ENCODE measurements at regions not wholly inside any gene's neighbourhood (a gene's known extent, or its start where the extent isn't known, plus 50 kb on each side); places are given as distances from the start of the nearest gene placed in this dataset.

GRCh38 chr9:7739595-7739994 is 60.0 kb downstream of the DMAC1 start:
- H3K4me3 ChIP-seq (ENCODE audit: low read depth, low read length, poor library complexity, severe bottlenecking), result no peak overlapping the region
- BruUV-seq (replicated peaks), result no TSS peak
- H3K27ac ChIP-seq (ENCODE audit: low read depth, low read length, poor library complexity, severe bottlenecking), result no peak overlapping the region
- H2AFZ ChIP-seq (ENCODE audit: low read length), result no peak overlapping the region
- no peak overlapping the region for H3K4me2 ChIP-seq (ENCODE audit: low read length)
- TF ChIP-seq EZH2phosphoT487 (IDR thresholded peaks at IDR 0.05; ENCODE audit: borderline replicate concordance, low read depth, low read length) (no peak), CTCF (conservative IDR thresholded peaks at IDR 0.05; ENCODE audit: low read length) (no peak)
- H3K9me3 ChIP-seq (ENCODE audit: low read length), result no peaks in the 10 kb centered on the region
- H3K4me1 ChIP-seq (ENCODE audit: insufficient read depth, low read length, poor library complexity, severe bottlenecking), result no peaks in the 10 kb centered on the region
- DNase-seq (ENCODE audit: low spot score), result no peak
- no peaks in the 10 kb centered on the region for H3K36me3 ChIP-seq (ENCODE audit: insufficient read depth, low read length)
- CTCF ChIA-PET (ENCODE audit: unreplicated experiment), result no interaction called here
- no peaks in the 10 kb centered on the region for H3K79me2 ChIP-seq (ENCODE audit: insufficient read depth, low read depth, low read length)
- intact Hi-C loops (cut with micrococcal nuclease; ENCODE audit: unreplicated experiment), result no loop called here
- no peaks in the 10 kb centered on the region for H3K9me2 ChIP-seq (ENCODE audit: insufficient read depth, low read length)
- no peaks in the 10 kb centered on the region for H4K20me1 ChIP-seq (ENCODE audit: insufficient read depth, low read length)
- POLR2A ChIA-PET, result interaction anchor here (0.6 kb wide), 1 partner anchor 101 kb away, joined by 5 read pairs; no protein-coding TSS in a partner anchor

- Histone ChIP-seq H3K4me1 (ENCODE audit: insufficient read depth, low read length, poor library complexity, severe bottlenecking) (no peaks in the 10 kb centered on the region), H2AFZ (ENCODE audit: low read length) (no peak overlapping the region), H3K9me3 (ENCODE audit: low read length) (no peaks in the 10 kb centered on the region), H3K4me2 (ENCODE audit: low read length) (no peak overlapping the region), H4K20me1 (ENCODE audit: insufficient read depth, low read length) (no peaks in the 10 kb centered on the region), H3K36me3 (ENCODE audit: insufficient read depth, low read length) (no peaks in the 10 kb centered on the region), H3K9me2 (ENCODE audit: insufficient read depth, low read length) (no peaks in the 10 kb centered on the region), H3K79me2 (ENCODE audit: insufficient read depth, low read depth, low read length) (no peaks in the 10 kb centered on the region), H3K4me3 (ENCODE audit: low read depth, low read length, poor library complexity, severe bottlenecking) (no peak overlapping the region), H3K27ac (ENCODE audit: low read depth, low read length, poor library complexity, severe bottlenecking) (no peak overlapping the region)
- TF ChIP-seq CTCF (conservative IDR thresholded peaks at IDR 0.05; ENCODE audit: low read length) (no peak), EZH2phosphoT487 (IDR thresholded peaks at IDR 0.05; ENCODE audit: borderline replicate concordance, low read depth, low read length) (no peak)
- ChIA-PET CTCF (ENCODE audit: unreplicated experiment) (no interaction called here), POLR2A (interaction anchor here (0.6 to 2.1 kb wide), 2 partner anchors 10 to 114 kb away, joined by 3 to 6 read pairs; no protein-coding TSS in a partner anchor)
- no peak for DNase-seq (ENCODE audit: low spot score)
- no TSS peak for BruUV-seq (replicated peaks)
- intact Hi-C loops (cut with micrococcal nuclease; ENCODE audit: unreplicated experiment), result no loop called here
Observed at GRCh38 chr9:7735311-7735710, 64.3 kb downstream of the DMAC1 start.

- H3K4me1 ChIP-seq (ENCODE audit: insufficient read depth, low read length, poor library complexity, severe bottlenecking), result no peaks in the 10 kb centered on the region
- ChIA-PET POLR2A (interaction anchor here (0.6 kb wide), 2 partner anchors 75 to 740 kb away, joined by 3 to 10 read pairs; no protein-coding TSS in a partner anchor), CTCF (ENCODE audit: unreplicated experiment) (no interaction called here)
- H2AFZ ChIP-seq (ENCODE audit: low read length), result no peak overlapping the region
- H3K36me3 ChIP-seq (ENCODE audit: insufficient read depth, low read length), result no peaks in the 10 kb centered on the region
- H3K4me3 ChIP-seq (ENCODE audit: low read depth, low read length, poor library complexity, severe bottlenecking), result no peak overlapping the region
- intact Hi-C loops (cut with micrococcal nuclease; ENCODE audit: unreplicated experiment), result no loop called here
- TF ChIP-seq EZH2phosphoT487 (IDR thresholded peaks at IDR 0.05; ENCODE audit: borderline replicate concordance, low read depth, low read length), result no peak
- TF ChIP-seq CTCF (conservative IDR thresholded peaks at IDR 0.05; ENCODE audit: low read length), result no peak
- H3K9me3 ChIP-seq (ENCODE audit: low read length), result no peaks in the 10 kb centered on the region
- no peaks in the 10 kb centered on the region for H3K79me2 ChIP-seq (ENCODE audit: insufficient read depth, low read depth, low read length)
- H3K27ac ChIP-seq (ENCODE audit: low read depth, low read length, poor library complexity, severe bottlenecking), result no peak overlapping the region
- no peak overlapping the region for H3K4me2 ChIP-seq (ENCODE audit: low read length)
- BruUV-seq (replicated peaks), result no TSS peak
- no peaks in the 10 kb centered on the region for H4K20me1 ChIP-seq (ENCODE audit: insufficient read depth, low read length)
- no peaks in the 10 kb centered on the region for H3K9me2 ChIP-seq (ENCODE audit: insufficient read depth, low read length)
- no peak for DNase-seq (ENCODE audit: low spot score)
Observed at GRCh38 chr9:7730164-7730445, 69.5 kb downstream of the DMAC1 start.
